H1 (cell line): ENCODE measurements at regions not wholly inside any gene's neighbourhood (a gene's known extent, or its start where the extent isn't known, plus 50 kb on each side); places are given as distances from the start of the nearest gene placed in this dataset.

Source experiments
- E2F6 ChIP-seq: IDR thresholded peaks from 2 replicates; pipeline ENCODE4 v1.6.1; 2012; ENCODE audit warnings: inconsistent platforms
- EGR1 ChIP-seq: IDR thresholded peaks from 2 replicates; pipeline ENCODE4 v1.6.1; 2011; ENCODE audit warnings: low read depth, low read length, borderline replicate concordance
- HDAC6 ChIP-seq: IDR thresholded peaks from one replicate; pipeline ENCODE4 v1.7.1; 2012; ENCODE audit warnings: low read depth, mild to moderate bottlenecking, inconsistent platforms, low read length, moderate library complexity
- RAD21 ChIP-seq, 2 experiments: IDR thresholded peaks in 1 of 2; conservative IDR thresholded peaks in 1 of 2; 2 replicates each; pipeline ENCODE4 v1.6.1; 2011; ENCODE audit warnings: low read depth in 2 of 2, low read length in 2 of 2, improper control_type of control experiment in 1 of 2, inconsistent platforms in 1 of 2, mild to moderate bottlenecking in 1 of 2, moderate library complexity in 1 of 2
- SIRT6 ChIP-seq: IDR thresholded peaks from one replicate; pipeline ENCODE4 v1.7.1; 2012; ENCODE audit warnings: low read length, inconsistent platforms

GRCh38 chr9:124122321-124122720 is 110.8 kb downstream of the LHX2 start (continued):
- TF ChIP-seq E2F6: no peak
- TF ChIP-seq HDAC6: no peak
- TF ChIP-seq SIRT6: no peak
- no peak for TF ChIP-seq EGR1
- no peak for TF ChIP-seq RAD21 (IDR thresholded peaks at IDR 0.05 in 1 of 2, conservative IDR thresholded peaks at IDR 0.05 in 1 of 2; ENCODE audit: low read depth in 2 of 2, low read length in 2 of 2)
